LNCaP clone FGC (cell line): ENCODE measurements at regions not wholly inside any gene's neighbourhood (a gene's known extent, or its start where the extent isn't known, plus 50 kb on each side); places are given as distances from the start of the nearest gene placed in this dataset.

Experiments
- DNase-seq: peaks from one replicate; pipeline ENCODE4 v3.0.0-alpha.2; 2011; ENCODE audit warnings: low read depth
- H3K4me3 ChIP-seq: 2 replicates; pipeline ENCODE4 v1.5.1; 2011; ENCODE audit warnings: mild to moderate bottlenecking, low read depth, low read length, control low read depth
- CTCF ChIP-seq: IDR thresholded peaks from 2 replicates; pipeline ENCODE4 v1.5.1; 2012; ENCODE audit warnings: mild to moderate bottlenecking; ENCODE audit not compliant: control insufficient read depth, insufficient read depth; ENCODE audit errors: extremely low read depth

- TF ChIP-seq CTCF: no peak
- no peak for DNase-seq
- no peak overlapping the region for H3K4me3 ChIP-seq
These were observed 71.0 kb downstream of the SEM1 start for GRCh38 chr7:96638669-96639068.

- DNase-seq: no peak
- H3K4me3 ChIP-seq: no peak overlapping the region
- TF ChIP-seq CTCF: no peak
These were observed 72.1 kb downstream of the SEM1 start for GRCh38 chr7:96637522-96637921.

GRCh38 chr7:96636979-96637378, 72.7 kb downstream of the SEM1 start:
- H3K4me3 ChIP-seq: no peak overlapping the region
- no peak for TF ChIP-seq CTCF
- DNase-seq: no peak

GRCh38 chr7:96636342-96636860, 73.2 kb downstream of the SEM1 start:
- TF ChIP-seq CTCF: no peak
- DNase-seq: no peak
- no peak overlapping the region for H3K4me3 ChIP-seq

GRCh38 chr7:96629884-96630283, 79.8 kb downstream of the SEM1 start:
- TF ChIP-seq CTCF: no peak
- H3K4me3 ChIP-seq: no peak overlapping the region
- DNase-seq: no peak

GRCh38 chr7:96624954-96625353, 84.7 kb downstream of the SEM1 start:
- DNase-seq: no peak
- no peak overlapping the region for H3K4me3 ChIP-seq
- no peak for TF ChIP-seq CTCF

GRCh38 chr7:96621932-96622331, 87.7 kb downstream of the SEM1 start:
- no peak for TF ChIP-seq CTCF
- no peak overlapping the region for H3K4me3 ChIP-seq
- peak; percentile 18 for DNase-seq
